NCI-H1436 treated with DMSO at 0.1 percent for 48 hours (cell line): ENCODE measurements at regions not wholly inside any gene's neighbourhood (a gene's known extent, or its start where the extent isn't known, plus 50 kb on each side); places are given as distances from the start of the nearest gene placed in this dataset.

Experiments used
- DNase-seq: peaks from one replicate; lab custom pipeline; 2025; lab: John Stamatoyannopoulos, UW

DNA sequence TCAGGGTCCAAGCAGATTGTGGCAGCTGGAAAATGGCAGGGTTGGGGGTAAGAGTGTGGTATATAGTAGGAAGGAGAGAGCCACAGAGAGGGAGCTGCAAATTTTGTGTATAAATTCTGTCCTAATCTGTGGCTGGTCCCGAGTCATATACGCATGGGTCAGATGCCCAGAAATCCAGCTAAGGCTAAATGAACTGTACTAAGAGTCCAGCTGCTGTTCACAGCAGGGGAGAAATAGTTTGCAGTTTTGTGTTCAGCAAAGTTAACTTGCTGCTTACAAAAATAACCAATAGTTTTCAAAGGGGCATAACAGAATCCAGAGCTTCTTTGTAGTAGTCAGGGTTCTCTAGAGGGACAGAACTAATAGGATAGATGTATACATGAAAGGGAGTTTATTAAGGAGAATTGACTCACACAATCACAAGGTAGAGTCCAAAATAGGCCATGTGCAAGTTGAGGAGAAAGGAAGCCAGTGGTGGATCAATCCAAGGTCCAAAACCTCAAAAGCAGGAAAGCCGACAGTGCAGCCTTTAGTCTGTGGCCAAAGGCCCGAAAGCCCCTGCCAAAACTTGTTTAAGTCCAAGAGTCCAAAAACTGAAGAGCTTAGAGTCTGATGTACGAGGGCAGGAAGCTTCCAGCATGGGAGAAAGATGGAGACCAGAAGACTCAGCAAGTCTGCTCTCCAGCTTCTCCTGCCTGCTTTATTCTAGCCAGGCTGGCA lies 146.1 kb upstream of the KBTBD8 start:
- no peak for DNase-seq

DNA sequence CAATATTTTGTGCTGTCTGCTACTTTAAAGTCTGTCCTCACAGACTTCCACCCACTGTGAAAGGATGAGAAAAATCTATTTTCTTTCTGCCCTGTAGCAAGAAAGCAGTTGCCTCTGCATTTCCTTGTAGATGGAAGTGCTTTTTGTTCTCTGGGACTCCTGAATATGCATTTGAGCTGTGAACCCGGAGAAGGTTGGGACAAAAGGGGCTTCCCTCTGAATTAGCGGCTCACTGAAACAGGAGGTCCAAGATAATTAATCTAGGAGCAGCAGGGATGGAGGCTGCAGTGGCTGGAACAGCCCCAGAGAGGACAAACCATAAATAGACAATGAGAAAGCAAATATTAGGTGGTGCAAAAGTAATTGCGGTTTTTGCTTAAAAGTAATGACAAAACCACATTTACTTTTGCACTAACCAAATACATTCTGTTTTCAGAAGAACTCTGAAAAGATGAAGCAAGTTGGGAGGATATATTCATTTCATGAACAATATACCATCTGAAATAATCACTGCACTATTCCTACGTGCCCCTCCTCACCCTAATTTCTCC lies 143.4 kb upstream of the KBTBD8 start:
- DNase-seq, result no peak

DNA sequence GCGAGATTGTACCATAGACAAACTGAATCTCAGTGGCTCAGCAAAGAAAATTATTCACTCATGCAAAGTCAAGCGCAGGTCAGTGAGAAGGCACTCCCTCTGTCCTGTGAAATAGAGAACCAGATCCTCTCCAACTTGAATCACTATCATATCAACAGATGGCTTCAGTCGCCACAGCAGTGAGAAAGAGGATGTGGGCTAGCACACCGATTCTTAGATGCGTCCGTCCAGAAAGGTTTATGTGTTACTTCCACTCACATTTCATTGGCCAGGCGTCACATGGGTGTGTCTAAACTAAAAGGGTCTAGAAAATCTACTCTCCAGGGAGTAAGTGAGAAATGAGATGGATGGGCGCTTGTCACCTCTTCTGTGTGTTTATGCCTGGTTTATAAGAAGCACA lies 141.6 kb upstream of the KBTBD8 start:
- no peak for DNase-seq

DNA sequence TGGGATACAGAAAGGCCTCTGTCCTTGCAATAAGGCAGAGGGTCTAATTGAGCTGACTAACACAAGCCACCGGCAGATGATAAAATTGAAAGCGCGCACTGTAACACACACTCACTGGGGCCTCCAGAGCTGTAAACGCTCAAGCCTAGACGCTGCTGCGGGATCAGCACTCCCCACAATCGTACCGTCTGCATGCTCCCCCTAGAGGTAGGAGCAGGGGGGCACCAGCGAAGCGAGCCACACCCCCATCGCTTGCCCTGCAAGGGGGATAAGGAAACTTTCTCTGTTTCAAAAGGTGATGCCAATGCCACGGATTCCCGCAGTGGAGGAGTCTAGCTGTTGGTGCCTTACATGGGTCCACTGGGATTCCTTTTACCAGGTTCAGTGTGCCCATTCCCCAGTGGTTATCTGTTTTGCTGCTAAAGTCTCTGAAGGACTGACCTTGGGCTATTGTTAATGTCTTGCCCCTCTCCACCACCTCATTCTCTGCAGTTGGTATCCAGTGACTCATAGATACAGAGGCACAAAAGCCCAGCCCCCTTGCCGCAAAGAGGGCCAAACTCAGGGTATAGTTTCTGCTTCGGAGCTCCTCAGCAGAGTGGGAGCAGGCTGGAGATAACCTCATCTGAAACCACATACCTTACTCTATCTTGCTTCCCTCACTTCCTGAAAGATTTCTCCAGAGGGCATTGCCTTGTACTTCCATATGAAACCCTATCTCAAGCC lies 139.3 kb upstream of the KBTBD8 start:
- no peak for DNase-seq

DNA sequence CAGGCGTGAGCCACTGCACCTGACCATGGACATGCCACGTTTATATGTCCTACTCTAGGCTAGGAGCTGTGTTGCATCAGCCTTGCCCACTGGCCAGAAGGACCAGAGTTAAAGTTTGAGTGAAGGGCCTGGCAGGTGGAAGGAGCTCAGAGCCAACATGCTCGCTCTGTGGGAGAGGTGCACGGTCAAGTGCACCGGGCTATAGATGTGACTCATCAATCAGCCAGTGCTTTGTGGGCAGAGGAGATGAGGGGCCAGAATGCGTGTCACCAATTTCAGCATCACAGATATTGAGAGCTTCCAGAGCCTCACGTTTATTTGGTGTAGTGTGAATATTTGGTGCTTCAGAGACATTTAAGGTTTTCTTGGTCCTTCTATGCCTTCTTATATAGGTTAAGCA lies 137.3 kb upstream of the KBTBD8 start:
- no peak for DNase-seq

DNA sequence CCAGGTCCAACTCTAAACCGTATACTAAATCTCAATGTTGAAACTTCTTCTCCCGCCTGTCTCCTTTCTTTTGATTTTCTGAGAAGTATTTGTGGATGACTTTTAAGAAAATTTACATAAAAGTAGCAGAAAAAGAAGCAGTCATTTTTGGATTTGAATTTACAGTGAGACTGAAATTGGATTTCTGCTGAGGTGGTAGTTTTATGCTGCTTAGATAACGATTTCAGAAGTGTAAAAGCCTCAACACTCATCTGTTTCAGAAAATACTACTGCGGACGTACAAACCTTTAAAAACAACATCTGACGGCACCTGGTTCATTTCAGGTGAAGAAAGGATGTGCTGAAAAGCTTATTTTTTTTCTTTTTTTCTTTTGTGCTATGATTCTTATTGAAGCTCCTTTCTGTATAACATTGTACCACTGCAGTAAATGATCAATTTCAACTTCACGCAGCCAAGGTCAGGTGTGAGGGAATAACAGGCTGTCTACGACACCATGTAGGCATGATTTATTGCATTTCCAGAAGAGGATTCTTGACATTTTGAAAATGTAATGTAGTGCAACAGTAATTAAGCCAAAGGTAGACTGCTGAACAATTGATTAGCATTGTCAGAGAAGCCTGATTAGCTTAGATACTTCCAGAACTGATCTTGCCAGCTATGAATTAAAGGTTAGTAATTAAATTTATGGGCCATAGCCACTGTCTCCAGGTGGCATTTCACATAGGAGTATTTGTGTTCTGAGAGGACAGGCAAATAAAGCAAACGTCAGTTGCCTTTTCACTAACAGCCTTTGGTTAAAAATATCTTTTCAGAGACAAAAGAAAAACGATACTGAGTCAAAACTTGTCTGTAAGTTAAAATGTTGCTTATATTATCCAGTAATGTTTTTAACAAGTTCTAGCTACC lies 134.6 kb upstream of the KBTBD8 start:
- DNase-seq, result no peak

DNA sequence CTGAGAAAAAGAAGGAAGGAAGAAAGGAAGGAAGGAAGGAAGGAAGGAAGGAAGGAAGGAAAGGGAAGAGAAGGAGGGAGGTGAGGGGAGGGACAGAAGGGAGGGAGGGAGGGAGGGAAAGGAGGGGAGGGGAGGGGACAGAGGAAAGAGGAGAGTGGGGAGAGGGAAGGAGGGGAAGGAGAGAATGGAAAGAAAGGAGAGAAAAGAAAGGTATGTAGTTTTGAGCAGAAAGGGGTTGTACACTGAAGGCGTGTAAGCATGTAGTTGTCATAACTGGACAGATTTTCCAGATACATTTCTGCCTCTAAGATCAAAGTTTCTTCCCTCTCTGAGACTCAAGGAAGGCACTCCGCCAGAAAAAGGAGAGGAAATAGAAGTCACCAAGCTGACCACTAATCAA lies 113.4 kb upstream of the KBTBD8 start:
- no peak for DNase-seq

DNA sequence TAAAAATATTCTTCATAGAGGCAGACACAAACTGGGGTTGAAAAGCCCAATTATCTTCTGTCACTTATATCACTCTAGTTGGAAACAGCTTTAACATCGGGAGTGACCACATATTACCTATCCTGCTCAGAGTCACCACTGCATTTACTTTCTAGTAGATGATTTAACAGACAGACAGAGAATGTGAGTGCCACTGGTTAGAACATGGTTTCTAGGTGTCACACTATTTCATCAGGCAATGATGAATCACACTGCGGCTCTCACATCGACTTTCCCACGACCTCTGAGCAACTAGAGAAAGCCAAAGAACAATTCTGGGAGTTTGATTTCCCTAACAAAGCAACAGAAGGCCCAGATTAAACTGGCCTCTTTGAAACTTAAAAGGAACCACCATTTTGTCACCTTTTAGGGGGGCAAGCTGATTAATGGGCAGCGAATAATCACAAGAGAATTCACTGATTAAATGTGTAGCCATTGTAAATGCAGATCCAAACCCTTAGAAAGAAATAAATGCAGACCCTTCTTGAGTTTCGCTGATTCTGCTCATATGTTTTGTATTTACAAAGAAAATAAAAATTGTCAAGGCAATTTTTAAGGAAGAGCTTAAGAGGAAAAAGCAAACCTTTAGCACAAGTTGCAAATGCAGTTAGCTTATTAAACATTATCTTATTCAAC lies 112.6 kb upstream of the KBTBD8 start:
- DNase-seq, result no peak

DNA sequence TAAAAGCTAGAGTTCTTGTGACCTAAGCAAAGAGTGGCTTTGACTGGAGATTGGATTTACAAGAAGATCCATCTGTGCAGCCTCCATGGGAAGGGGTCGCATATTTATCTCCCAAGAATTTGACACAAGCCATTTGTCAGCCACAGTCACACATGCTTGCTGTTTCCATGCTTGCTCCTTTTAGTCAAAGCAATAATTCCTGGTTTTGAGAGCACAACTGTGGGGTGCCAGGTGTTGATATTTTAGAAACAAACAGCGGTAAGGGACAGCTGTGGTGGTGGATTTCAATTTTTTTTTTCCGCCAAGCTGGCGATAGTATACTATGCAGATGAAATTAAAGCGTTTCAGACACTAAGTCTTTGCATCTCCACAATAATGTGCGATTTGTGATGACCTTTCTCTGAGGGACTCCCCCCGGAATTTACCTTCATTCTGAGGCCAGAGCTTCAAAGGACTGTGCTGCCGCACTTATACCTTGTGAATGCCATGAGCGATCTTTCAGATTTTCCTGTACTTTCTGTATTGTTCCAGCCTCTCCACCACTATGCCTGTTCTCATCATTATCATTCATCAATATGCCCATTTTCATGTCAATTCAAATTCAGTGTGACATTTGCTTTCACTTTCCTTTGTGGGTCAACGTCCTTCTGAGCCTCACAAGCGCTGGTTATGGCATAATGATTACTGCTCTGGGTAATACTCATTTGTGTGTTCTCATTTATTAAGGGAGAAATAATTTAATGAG lies 108.2 kb upstream of the KBTBD8 start:
- DNase-seq, result no peak

DNA sequence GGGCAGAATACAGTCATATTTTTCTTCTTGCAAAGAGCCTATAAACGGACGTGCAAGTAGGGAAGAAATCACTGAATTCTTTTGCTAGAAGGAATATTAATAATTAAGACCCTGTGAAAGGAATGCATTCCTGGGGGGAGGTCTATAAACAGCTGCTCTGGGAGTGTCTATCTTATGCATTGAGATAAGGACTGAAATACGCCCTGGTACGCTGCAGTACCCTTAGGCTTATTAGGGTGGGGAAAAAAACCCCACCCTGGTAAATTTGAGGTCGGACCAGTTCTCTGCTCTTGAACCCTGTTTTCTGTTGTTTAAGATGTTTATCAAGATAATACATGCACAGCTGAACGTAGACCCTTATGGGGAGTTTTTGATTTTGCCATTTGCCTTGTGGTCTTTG lies 100.0 kb upstream of the KBTBD8 start:
- no peak for DNase-seq

DNA sequence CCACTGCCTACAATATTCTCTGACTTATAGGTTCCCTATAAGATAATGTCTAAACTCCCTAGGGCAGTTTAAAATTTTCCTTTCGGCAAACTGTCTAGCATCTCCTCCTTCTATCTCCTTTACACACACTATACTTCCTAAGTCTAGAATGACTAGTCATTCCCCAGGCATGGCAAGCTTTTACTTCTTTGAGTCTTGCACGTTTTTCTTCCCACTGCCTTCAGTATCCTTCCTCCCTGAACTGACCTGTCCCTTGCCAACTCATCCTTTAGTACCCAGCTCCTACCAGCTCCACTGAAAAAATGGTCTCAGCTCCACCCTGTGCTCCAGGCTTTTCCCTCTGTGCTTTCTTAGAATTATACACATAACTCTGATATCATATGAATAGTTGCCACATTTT lies 93.8 kb upstream of the KBTBD8 start:
- no peak for DNase-seq

DNA sequence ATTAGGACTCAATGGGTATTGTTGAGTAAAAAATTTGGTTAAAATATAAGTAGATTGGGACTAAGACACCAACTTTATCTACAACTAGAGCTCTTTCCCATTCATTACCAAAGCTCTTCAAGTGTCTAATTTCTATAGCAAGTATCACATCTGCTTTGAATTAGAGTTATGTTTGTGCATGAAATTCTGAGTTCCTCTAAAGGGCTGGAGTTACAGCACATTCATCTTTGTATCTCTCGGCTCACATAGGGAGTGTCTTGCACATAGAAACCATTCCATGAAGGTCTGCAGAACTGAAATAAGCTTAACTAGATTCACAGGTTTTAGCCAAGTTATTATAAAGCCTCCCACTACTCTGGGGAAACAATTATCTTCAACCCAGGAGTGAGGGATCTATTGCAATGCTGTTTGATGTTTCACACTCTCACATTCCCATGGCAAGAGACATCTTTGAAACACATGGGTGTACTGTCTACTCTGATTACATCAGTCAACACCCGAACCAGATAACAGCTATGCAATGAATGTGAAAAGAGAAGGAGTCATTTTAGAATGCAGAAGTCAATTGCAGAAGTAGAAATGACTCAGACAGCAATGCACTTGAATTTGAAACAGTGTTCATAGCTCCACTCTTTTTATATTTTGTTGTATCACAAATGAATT lies 93.1 kb upstream of the KBTBD8 start:
- no peak for DNase-seq

DNA sequence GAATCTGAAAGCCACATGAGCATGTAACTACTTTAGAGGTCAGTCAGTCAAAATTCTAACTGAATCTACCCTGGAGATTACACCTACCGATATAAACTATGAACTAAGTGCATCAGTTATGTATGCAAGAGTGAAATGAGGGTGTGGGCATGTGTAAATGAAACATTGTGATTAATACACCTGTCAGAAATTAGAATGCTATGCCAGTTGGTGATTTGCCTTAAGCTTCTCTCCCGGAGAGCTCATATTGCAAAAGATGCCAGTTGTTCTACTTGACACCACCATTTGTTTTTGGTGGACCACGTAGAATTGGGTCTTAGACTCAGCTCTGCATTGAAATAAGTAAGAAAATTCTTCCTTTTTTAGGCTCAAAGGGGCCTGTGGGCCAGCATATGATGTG lies 91.0 kb upstream of the KBTBD8 start:
- no peak for DNase-seq

DNA sequence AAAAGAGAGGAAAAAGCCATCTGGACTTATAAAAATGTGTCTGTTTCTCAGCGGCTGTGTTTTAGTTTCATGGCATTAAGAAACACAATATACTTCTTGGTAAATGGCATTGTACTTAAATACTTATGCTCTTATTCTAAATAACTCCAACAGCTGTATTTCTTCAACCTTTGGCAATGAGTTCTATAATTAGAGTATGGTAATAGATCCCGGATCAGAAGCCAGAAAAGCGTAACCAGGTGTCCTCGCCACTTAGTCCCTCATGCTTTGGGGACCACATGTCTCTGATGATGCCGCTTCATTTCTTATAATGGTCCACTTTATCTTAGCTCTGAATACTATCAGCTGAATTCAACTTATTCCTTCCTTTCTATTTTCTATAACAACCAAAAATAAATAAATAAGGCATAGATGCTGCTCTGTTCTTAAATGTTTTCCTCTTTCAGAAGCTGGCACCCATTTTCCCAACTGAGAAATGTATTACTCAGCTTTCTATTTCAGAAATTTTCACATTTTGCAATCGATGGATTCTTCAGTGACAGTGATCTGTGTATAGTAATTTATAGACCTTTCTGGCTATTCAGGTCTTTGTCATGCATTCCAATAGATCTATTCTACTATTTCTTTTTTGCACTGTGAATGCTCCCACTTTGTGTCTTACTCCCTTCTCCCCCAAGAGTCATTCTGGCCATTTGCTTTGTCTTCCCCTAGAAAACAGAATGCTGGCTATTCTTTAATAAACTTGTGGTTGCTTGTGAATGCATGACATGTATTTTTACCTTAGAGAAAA lies 87.6 kb upstream of the KBTBD8 start:
- no peak for DNase-seq

DNA sequence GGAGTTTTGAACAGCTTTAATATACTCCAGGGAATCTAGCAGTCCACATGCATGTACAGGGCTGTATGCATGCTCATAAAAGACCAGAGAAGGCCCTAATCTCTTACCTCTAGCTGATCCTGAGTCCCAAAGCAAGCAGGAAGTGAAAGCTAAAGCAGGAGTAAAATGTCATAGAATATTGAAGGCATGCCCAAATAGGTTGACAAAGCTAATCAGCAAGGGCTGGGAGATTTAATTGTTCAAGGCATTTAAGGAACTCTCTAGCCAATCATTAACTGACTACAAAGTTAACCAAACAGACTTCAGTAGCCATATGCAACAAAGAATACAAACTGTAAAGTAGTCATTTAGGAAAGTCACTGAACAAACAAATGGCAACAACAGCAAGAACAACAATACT lies 85.8 kb upstream of the KBTBD8 start:
- no peak for DNase-seq

DNA sequence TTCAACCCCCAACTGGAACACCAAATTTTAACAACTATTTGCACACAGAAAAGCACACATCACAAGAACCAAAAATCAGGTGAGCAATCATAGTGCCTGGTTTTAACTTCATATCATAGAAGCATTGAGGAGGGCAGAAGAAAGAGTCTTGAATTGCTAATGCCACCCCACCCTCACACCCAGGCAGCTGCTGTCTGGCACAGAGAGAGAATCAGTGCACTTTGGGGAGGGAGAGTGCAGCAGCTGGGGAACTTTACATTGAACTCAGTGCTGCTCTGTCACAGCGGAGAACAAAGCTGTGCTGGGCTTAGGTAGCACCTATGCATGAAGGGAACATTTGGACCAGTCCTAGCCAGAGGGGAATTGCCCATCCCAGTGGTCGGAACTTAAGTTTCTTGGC lies 76.0 kb upstream of the KBTBD8 start:
- no peak for DNase-seq

DNA sequence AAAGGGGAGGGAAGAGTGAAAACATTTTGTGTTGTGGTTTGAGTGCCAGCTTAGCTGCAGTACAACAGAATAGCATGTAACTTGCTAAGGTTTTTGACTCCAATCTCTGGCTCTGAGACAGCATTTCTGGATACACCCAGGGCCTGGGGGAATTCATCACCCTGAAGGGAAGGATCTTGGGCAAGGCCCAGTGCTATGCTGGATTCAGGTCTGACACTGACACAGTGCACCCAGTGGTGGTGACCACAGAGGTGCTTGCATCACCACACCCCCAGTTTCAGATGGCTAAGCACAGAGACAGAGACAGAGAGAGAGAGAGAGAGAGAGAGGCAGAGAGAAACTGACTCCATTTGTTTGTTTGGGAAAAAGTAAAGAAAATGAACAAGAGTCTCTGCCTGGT lies 74.1 kb upstream of the KBTBD8 start:
- DNase-seq, result no peak

DNA sequence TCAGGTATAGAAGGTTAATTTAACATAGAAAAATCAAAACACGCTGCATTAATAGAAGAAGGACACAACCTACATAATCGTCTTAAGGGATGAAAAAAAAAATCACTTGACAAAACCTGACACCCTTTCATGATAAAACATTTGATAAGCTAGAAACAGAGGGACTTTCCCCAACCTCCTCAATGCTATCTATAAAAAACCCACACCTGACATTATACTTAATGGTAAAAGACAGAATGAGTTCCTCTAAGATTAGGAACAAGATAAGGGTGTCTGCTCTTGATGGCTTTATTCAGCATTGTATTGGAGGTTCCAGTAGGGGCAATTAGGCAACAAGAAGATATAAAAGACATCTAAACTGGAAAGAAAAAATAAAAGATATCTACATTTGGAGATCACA lies 69.9 kb upstream of the KBTBD8 start:
- DNase-seq, result no peak

DNA sequence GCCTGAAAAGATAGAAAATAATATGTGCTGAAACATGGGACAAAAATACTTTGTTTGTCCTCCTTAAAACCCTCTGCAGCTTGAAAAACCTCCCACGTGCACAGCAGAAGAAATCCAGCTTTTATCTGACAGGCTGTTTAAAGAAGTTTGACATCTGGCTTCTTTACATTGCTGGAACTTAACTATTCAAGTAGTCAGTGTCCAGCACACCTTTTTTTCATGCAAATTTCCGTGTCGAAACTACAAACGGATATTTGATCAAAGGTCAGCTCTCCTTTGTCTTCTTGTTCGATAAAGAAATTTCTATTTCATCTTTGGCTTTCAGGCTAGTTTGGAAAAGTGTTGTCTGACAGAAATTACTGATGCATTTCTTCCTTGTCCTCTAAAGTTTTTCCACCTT lies 66.8 kb upstream of the KBTBD8 start:
- no peak for DNase-seq

DNA sequence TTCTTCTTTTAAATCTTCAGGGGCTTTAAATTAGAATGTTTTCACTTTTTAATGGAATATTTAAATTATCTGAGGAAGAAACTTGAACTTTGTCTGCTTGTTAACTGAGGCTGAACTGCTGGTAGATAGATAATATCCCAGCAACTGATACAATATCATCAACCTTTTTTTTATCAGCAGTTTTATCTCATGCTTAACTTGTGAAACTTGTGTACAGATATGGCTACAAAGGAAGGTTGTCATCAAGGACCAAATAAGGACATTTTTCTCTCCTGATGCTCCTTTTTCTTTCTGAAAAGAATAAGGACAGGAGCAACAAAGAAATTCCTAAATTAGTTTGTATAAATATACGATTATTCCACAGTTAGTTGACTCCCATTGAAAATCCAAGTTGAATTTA lies 66.4 kb upstream of the KBTBD8 start:
- DNase-seq, result no peak
